G401 (cell line): ENCODE measurements at regions not wholly inside any gene's neighbourhood (a gene's known extent, or its start where the extent isn't known, plus 50 kb on each side); places are given as distances from the start of the nearest gene placed in this dataset.
A peak's percentile ranks its signal among the peaks of the same experiment; 100 is the strongest.

Source experiments
- DNase-seq: peaks from one replicate; pipeline ENCODE4 v3.0.0-alpha.2; 2015; ENCODE audit warnings: low spot score
- in situ Hi-C: cut with HindIII; loops from 2 replicates; pipeline ENCODE4 v1.10.0; 2016; ENCODE audit warnings: low sequenced_read_pairs, mixed read lengths

- in situ Hi-C loops = no loop called here
- no peak for DNase-seq
Measured at GRCh38 chr3:53973905-53974304, 82.2 kb upstream of the SELENOK start.

- no peak for DNase-seq
- in situ Hi-C loops = no loop called here
Measured at GRCh38 chr3:53970661-53971060, 79.0 kb upstream of the SELENOK start.

GRCh38 chr3:53969086-53969485, 77.4 kb upstream of the SELENOK start:
- DNase-seq = no peak
- in situ Hi-C loops = no loop called here

- no peak for DNase-seq
- in situ Hi-C loops = no loop called here
Measured at GRCh38 chr3:53965291-53965690, 73.6 kb upstream of the SELENOK start.

GRCh38 chr3:53957831-53958230, 66.2 kb upstream of the SELENOK start:
- no peak for DNase-seq

GRCh38 chr3:53956586-53956985, 64.9 kb upstream of the SELENOK start:
- DNase-seq = no peak
- in situ Hi-C loops = no loop called here

More at GRCh38 chr3:53957831-53958230, 66.2 kb upstream of the SELENOK start:
- in situ Hi-C loops = no loop called here

- DNase-seq = no peak
- in situ Hi-C loops = no loop called here
Measured at GRCh38 chr3:53949541-53949940, 57.9 kb upstream of the SELENOK start.

- in situ Hi-C loops = no loop called here
- no peak for DNase-seq
Measured at GRCh38 chr3:53948174-53948573, 56.5 kb upstream of the SELENOK start.

- no peak for DNase-seq
- in situ Hi-C loops = no loop called here
Measured at GRCh38 chr3:53944028-53944427, 52.4 kb upstream of the SELENOK start.

GRCh38 chr3:53941950-53942349, 50.3 kb upstream of the SELENOK start:
- peak; percentile 9 for DNase-seq
- in situ Hi-C loops = no loop called here
